ENCODE measurements at regions not wholly inside any gene's neighbourhood (a gene's known extent, or its start where the extent isn't known, plus 50 kb on each side); places are given as distances from the start of the nearest gene placed in this dataset.

DNA sequence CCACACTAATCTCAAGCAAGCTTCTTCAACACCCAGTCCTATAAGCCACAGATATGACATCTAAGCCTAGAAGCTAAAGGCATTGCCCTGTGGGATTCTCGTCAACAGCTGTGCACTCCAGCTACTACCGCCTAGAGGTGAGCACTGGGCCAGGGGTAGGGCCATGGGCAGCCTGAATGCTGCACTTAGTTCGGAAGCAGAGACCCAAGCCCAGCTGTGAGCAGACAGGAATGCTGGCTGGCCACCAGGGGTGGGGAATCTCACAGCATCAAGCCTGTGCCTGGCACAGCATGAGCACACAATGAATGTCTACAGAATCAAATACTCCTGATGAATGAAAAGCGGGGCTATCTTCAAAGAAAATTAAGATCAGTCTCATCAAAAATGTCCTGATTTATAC is 167.5 kb upstream of the UBL3 start:
- in situ Hi-C loops (cut with HindIII; ENCODE audit: low sequenced_read_pairs) = no loop called here
- no peak overlapping the region for H3K4me3 ChIP-seq (ENCODE audit: low read depth, low read length)
- DNase-seq (ENCODE audit: low read depth, low spot score) = no peak
- TF ChIP-seq, protein P1, sequence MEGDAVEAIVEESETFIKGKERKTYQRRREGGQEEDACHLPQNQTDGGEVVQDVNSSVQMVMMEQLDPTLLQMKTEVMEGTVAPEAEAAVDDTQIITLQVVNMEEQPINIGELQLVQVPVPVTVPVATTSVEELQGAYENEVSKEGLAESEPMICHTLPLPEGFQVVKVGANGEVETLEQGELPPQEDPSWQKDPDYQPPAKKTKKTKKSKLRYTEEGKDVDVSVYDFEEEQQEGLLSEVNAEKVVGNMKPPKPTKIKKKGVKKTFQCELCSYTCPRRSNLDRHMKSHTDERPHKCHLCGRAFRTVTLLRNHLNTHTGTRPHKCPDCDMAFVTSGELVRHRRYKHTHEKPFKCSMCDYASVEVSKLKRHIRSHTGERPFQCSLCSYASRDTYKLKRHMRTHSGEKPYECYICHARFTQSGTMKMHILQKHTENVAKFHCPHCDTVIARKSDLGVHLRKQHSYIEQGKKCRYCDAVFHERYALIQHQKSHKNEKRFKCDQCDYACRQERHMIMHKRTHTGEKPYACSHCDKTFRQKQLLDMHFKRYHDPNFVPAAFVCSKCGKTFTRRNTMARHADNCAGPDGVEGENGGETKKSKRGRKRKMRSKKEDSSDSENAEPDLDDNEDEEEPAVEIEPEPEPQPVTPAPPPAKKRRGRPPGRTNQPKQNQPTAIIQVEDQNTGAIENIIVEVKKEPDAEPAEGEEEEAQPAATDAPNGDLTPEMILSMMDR (IDR thresholded peaks at IDR 0.05; ENCODE audit: low read depth, low read length) = peak; percentile 13

DNA sequence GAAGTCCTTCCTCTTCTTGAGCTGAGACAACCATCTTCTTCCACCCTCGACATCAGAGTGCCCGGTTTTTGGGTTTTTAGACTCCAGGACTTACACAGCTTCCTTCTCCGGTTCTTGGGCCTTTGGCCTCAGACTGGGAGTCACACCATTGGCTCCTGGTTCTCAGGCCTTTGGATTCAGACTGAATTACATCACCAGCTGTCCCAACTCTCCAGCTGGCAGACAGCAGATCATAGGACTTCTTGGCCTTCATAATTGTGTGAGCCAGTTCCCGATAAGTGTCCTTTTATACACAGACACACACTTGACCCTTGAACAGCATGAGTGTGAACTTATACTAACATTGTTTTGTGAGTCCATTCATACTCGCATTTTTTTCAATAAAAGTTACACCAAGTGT is 166.0 kb upstream of the UBL3 start:
- no peak overlapping the region for H3K4me3 ChIP-seq (ENCODE audit: low read depth, low read length)
- in situ Hi-C loops (cut with HindIII; ENCODE audit: low sequenced_read_pairs) = no loop called here
- no peak for DNase-seq (ENCODE audit: low read depth, low spot score)
- TF ChIP-seq, protein P1 (IDR thresholded peaks at IDR 0.05; ENCODE audit: low read depth, low read length) = no peak

DNA sequence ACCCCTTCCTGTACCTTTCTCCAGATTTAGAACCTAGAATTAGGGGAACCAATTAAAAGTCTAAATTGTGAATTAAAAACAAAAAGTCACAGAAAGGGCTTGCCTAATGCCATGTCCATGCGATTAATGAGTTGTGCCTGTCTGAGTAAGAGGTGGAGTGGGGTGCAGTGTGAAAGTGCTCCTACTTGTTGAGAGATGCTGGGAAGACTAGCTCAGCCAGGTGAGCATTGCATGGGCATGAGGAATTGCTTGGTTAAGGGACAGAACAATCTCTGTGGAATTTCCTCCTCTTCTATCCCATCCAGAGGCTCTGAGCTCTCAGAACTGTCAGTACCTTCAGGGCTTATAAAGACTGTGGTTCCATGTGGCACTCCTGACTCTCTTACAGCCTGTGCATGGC is 159.0 kb upstream of the UBL3 start:
- no peak for DNase-seq (ENCODE audit: low read depth, low spot score)
- in situ Hi-C loops (cut with HindIII; ENCODE audit: low sequenced_read_pairs) = no loop called here
- TF ChIP-seq, protein P1 (IDR thresholded peaks at IDR 0.05; ENCODE audit: low read depth, low read length) = no peak
- H3K4me3 ChIP-seq (ENCODE audit: low read depth, low read length) = no peak overlapping the region

DNA sequence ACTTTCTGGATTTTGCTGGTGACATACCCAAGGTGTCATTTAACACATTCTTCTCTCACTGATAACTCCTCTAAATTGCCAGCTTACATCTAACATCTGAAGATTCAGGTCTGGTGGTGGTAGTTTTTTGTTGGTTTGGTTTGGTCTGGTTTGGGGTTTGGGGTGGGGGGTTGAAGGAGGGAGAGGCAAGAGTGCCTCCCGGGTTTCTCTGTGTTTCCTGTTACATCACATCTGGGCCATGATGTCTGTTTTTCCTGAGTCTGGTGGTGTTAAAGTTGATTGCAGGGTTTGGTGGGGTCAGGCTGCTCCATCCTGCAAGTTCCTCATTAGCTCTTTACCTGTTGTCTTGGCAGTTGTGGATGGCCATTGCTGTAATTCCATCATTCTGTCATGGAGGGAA is 155.8 kb upstream of the UBL3 start:
- TF ChIP-seq, protein P1 (IDR thresholded peaks at IDR 0.05; ENCODE audit: low read depth, low read length) = no peak
- no peak for DNase-seq (ENCODE audit: low read depth, low spot score)
- in situ Hi-C loops (cut with HindIII; ENCODE audit: low sequenced_read_pairs) = no loop called here
- no peak overlapping the region for H3K4me3 ChIP-seq (ENCODE audit: low read depth, low read length)

DNA sequence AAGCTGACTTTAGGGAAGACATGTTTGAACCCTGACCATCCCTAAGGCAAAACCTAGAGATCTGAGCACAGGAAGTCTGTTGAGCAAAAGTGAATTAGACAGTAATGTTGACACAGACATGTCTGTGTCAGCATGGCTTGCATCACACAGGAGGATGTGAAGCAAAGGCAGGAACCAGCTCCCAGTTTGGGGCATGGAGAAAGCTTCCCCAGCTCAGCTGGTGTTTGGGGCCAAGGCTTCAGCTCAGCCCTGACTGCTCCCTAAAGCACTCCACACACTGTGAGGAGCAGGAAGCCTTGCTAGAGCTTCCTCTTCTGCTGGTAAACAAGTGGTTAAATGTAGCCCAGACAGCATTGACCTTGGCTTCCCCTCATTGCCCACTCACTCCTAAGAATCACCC is 153.8 kb upstream of the UBL3 start:
- H3K4me3 ChIP-seq (ENCODE audit: low read depth, low read length) = no peak overlapping the region
- DNase-seq (ENCODE audit: low read depth, low spot score) = no peak
- TF ChIP-seq, protein P1 (IDR thresholded peaks at IDR 0.05; ENCODE audit: low read depth, low read length) = no peak
- in situ Hi-C loops (cut with HindIII; ENCODE audit: low sequenced_read_pairs) = no loop called here

DNA sequence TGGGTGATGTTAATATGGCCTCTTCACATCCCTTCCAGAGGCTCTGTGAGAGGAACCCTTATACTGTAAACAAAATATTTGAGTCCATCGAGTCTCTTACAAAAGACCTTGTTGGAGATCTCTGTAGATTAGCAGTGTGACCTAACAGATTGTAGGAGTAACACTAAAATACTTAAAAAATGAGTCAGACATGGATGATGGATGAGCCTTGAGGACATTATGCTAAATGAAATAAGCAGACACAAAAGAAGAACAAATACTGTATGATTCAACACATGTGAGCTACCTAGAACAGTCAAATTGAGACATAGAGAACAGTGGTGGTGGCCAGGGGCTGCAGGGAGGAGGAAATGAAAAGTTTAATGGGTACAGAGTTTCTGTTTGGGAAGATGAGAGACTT is 152.2 kb upstream of the UBL3 start:
- in situ Hi-C loops (cut with HindIII; ENCODE audit: low sequenced_read_pairs) = no loop called here
- TF ChIP-seq, protein P1 (IDR thresholded peaks at IDR 0.05; ENCODE audit: low read depth, low read length) = no peak
- no peak overlapping the region for H3K4me3 ChIP-seq (ENCODE audit: low read depth, low read length)
- peak; percentile 63 for DNase-seq (ENCODE audit: low read depth, low spot score)

DNA sequence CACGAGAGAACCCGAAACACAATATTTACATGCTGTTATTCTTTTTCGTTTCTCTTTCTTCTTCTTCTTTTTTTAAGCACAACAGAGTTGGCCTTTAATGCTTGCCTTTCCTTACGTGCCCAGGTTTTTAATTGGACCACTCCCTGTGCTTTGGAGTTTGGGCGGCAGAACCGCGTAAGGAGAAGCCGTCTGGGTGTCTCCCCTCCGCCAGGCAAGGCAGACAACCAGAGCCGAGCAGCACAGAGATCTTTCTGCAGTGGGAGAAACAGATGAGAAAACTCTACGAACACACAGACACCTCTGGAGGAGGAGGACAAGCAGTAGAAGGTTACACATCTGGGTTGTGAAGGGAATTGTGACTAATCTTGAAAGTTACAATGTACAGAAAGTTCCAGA is 150.0 kb upstream of the UBL3 start:
- TF ChIP-seq, protein P1 (IDR thresholded peaks at IDR 0.05; ENCODE audit: low read depth, low read length) = no peak
- in situ Hi-C loops (cut with HindIII; ENCODE audit: low sequenced_read_pairs) = no loop called here
- no peak for DNase-seq (ENCODE audit: low read depth, low spot score)
- H3K4me3 ChIP-seq (ENCODE audit: low read depth, low read length) = no peak overlapping the region

Measured in astrocyte of the spinal cord (primary cell).